Neural progenitor cell (in vitro differentiated cells): ENCODE measurements at regions not wholly inside any gene's neighbourhood (a gene's known extent, or its start where the extent isn't known, plus 50 kb on each side); places are given as distances from the start of the nearest gene placed in this dataset. TPM values are rescaled to one million over a fixed set of nuclear protein-coding genes. Genes with fewer than 3 reads are reported as not detected.
A peak's percentile ranks its signal among the peaks of the same experiment; 100 is the strongest.

ENCODE experiments used
- DNase-seq: peaks from one replicate; pipeline ENCODE4 v3.0.0-alpha.2; 2016; ENCODE audit warnings: low spot score
- H2AFZ ChIP-seq: fragments of 200-600 bp; sonication (generic); replicated peaks from 2 replicates; pipeline ENCODE4 v1.6.1; 2016; ENCODE audit warnings: antibody characterized with exemption
- H3F3A ChIP-seq: fragments of 200-600 bp; sonication (generic); 2 replicates; pipeline ENCODE4 v1.6.1; 2016; ENCODE audit warnings: antibody characterized with exemption, low read depth
- H3K27ac ChIP-seq: fragments of 200-600 bp; sonication (generic); 2 replicates; pipeline ENCODE4 v1.5.1; 2016; ENCODE audit warnings: mild to moderate bottlenecking
- H3K27me3 ChIP-seq: fragments of 200-600 bp; sonication (generic); 2 replicates; pipeline ENCODE4 v1.6.1; 2016; ENCODE audit warnings: mild to moderate bottlenecking, moderate library complexity
- H3K36me3 ChIP-seq: fragments of 200-600 bp; sonication (generic); 2 replicates; pipeline ENCODE4 v1.5.1; 2016
- H3K4me1 ChIP-seq: fragments of 200-600 bp; sonication (generic); 2 replicates; pipeline ENCODE4 v1.6.1; 2016; ENCODE audit warnings: mixed run types
- H3K4me2 ChIP-seq: fragments of 200-600 bp; sonication (generic); 2 replicates; pipeline ENCODE4 v1.6.1; 2016
- H3K4me3 ChIP-seq: fragments of 200-600 bp; sonication (generic); 2 replicates; pipeline ENCODE4 v1.5.1; 2016
- H3K79me2 ChIP-seq: fragments of 200-600 bp; sonication (generic); 2 replicates; pipeline ENCODE4 v1.6.1; 2016; ENCODE audit warnings: low read depth
- H3K9ac ChIP-seq: fragments of 200-600 bp; sonication (generic); 2 replicates; pipeline ENCODE4 v1.6.1; 2016
- H3K9me3 ChIP-seq: fragments of 200-600 bp; sonication (generic); 2 replicates; pipeline ENCODE4 v1.5.1; 2016; ENCODE audit warnings: low read depth
- H4K20me1 ChIP-seq: fragments of 200-600 bp; sonication (generic); 2 replicates; pipeline ENCODE4 v1.6.1; 2016; ENCODE audit warnings: low read depth
- H3K27ac Mint-ChIP-seq: 3 replicates; pipeline ENCODE4 v1.8.0; 2021; ENCODE audit warnings: mixed read lengths
- H3K27me3 Mint-ChIP-seq: 2 replicates; pipeline ENCODE4 v1.8.0; 2022; ENCODE audit warnings: low read depth, mild to moderate bottlenecking, inconsistent platforms, moderate library complexity, mixed read lengths; ENCODE audit not compliant: insufficient read depth
- H3K36me3 Mint-ChIP-seq: 3 replicates; pipeline ENCODE4 v1.8.0; 2021; ENCODE audit warnings: mixed read lengths
- H3K4me1 Mint-ChIP-seq: 3 replicates; pipeline ENCODE4 v1.8.0; 2021; ENCODE audit warnings: mixed read lengths
- H3K4me3 Mint-ChIP-seq: 3 replicates; pipeline ENCODE4 v1.8.0; 2021; ENCODE audit warnings: mild to moderate bottlenecking, moderate library complexity, mixed read lengths
- H3K9me3 Mint-ChIP-seq: 3 replicates; pipeline ENCODE4 v1.8.0; 2020; ENCODE audit warnings: mixed read lengths
- EZH2 ChIP-seq: fragments of 200-600 bp; sonication (generic); IDR thresholded peaks from 2 replicates; pipeline ENCODE4 v1.6.1; 2017; ENCODE audit warnings: antibody characterized with exemption, mild to moderate bottlenecking, moderate library complexity
- EZH2phosphoT487 ChIP-seq: fragments of 200-600 bp; sonication (generic); IDR thresholded peaks from 2 replicates; pipeline ENCODE4 v1.6.1; 2017; ENCODE audit warnings: antibody characterized with exemption
- small RNA-seq: library from RNA; depleted of rRNA; stranded (forward); fragments of <200 nt; gene quantifications from one replicate; pipeline ENCODE3, GENCODE V24; 2015
- TF ChIP-seq, protein P1 (sequence below): fragments of 200-600 bp; sonication (generic); IDR thresholded peaks from 2 replicates; pipeline ENCODE4 v1.5.1; 2017; ENCODE audit warnings: antibody characterized with exemption, mild to moderate bottlenecking

DNA sequence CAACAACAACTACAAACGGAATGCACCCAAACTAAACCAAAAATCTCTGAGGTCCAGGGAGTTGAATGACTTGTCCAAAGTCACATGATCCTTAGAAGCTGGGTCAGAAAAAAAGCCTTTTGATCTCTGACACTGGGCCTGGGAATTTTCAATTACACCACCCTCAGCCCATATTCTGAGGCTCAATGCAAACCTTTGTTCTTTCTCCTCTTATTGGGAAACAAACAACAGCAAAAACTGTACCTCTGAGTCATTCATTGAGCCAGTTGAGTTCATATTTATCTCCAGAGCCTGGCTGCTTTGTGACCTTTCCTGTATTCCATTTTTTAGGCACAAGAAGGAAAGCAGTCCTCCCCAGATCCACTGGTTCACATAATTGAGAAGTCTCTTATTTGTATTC is 51.2 kb upstream of the SORCS1 start:
- DNase-seq: no peak
- Mint-ChIP-seq H3K9me3 (no peaks in the 10 kb centered on the region), H3K36me3 (no peaks in the 10 kb centered on the region), H3K27ac (no peak overlapping the region), H3K4me1 (no peaks in the 10 kb centered on the region), H3K27me3 (no peaks in the 10 kb centered on the region), H3K4me3 (no peak overlapping the region)
- H3K9me3 ChIP-seq: no peaks in the 10 kb centered on the region
- no peak for TF ChIP-seq EZH2phosphoT487
- TF ChIP-seq EZH2: no peak
- TF ChIP-seq, protein P1, sequence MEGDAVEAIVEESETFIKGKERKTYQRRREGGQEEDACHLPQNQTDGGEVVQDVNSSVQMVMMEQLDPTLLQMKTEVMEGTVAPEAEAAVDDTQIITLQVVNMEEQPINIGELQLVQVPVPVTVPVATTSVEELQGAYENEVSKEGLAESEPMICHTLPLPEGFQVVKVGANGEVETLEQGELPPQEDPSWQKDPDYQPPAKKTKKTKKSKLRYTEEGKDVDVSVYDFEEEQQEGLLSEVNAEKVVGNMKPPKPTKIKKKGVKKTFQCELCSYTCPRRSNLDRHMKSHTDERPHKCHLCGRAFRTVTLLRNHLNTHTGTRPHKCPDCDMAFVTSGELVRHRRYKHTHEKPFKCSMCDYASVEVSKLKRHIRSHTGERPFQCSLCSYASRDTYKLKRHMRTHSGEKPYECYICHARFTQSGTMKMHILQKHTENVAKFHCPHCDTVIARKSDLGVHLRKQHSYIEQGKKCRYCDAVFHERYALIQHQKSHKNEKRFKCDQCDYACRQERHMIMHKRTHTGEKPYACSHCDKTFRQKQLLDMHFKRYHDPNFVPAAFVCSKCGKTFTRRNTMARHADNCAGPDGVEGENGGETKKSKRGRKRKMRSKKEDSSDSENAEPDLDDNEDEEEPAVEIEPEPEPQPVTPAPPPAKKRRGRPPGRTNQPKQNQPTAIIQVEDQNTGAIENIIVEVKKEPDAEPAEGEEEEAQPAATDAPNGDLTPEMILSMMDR: no peak
- H3K4me2 ChIP-seq: no peak overlapping the region
- no peak overlapping the region for H3K27ac ChIP-seq
- H3K36me3 ChIP-seq: no peaks in the 10 kb centered on the region
- no peak overlapping the region for H3K4me3 ChIP-seq
- no peaks in the 10 kb centered on the region for H3K27me3 ChIP-seq
- H3F3A ChIP-seq: no peaks in the 10 kb centered on the region
- no peak overlapping the region for H3K9ac ChIP-seq
- no peaks in the 10 kb centered on the region for H3K79me2 ChIP-seq
- no peak overlapping the region for H2AFZ ChIP-seq
- no peaks in the 10 kb centered on the region for H4K20me1 ChIP-seq
- H3K4me1 ChIP-seq: no peaks in the 10 kb centered on the region

Small RNA genes in the stretch of these regions (small RNA-seq; reads per million reads assigned to genes)
- not detected for gene AL390123.1
- gene RNA5SP326: not detected
- gene RNU5B-6P: 0.52 reads per million, percentile 56 among the genes with 10 or more reads in this experiment
- not detected for gene RNU6-839P
